Right ventricle myocardium inferior (tissue), 1 donor: ENCODE measurements at regions not wholly inside any gene's neighbourhood (a gene's known extent, or its start where the extent isn't known, plus 50 kb on each side); places are given as distances from the start of the nearest gene placed in this dataset.
"Not testable (repeated sequence)": the region's sequence is repeated elsewhere in the genome, so short reads cannot be mapped to it uniquely, and the experiment has no call there.

Experiments used
- ATAC-seq: fragments of 200-7000 bp; cut with Tn5 transposase; one replicate; pipeline ENCODE4 v1.9.1; 2020; ENCODE audit warnings: mild to moderate bottlenecking, moderate library complexity
- DNase-seq: peaks from one replicate; pipeline ENCODE4 v3.0.0; 2021; ENCODE audit errors: missing footprints
- intact Hi-C: fragments of 100-400 bp; cut with DNase I; formaldehyde crosslinking; loops from one replicate; pipeline ENCODE4 v1.11.0; 2022
- donor health status: DM: no; HTN: yes; CAD: no; lungs with severe emphysema.

GRCh38 chr12:131510431-131510830 is 200.5 kb upstream of the SFSWAP start:
- intact Hi-C loops = no loop called here
- ATAC-seq (no peak), DNase-seq (no peak)

DNA sequence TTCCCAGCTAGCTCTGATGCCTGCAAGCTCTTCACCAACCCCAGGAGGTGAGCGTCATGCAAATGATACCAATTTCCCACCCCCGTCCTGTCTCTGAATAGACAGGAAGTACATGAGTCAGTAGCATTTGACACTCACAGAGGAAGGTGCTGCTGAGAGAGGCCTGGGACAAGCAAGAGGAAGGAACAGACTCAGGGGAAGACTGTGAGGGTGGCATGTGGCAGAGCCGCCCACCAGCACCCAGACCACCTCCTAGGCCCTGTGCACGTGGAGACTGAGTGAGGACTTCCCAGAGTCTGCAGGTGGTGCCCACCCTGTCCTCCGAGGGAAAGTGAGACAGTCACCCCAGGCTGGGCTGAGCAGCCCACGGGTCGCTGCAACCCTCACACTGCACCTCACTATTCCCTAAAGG is 199.5 kb upstream of the SFSWAP start:
- ATAC-seq (no peak), DNase-seq (no peak)
- intact Hi-C loops = no loop called here

GRCh38 chr12:131511803-131512561 is 198.9 kb upstream of the SFSWAP start:
- ATAC-seq (no peak), DNase-seq (no peak)
- intact Hi-C loops = no loop called here

- intact Hi-C loops = no loop called here
- ATAC-seq = no peak
- DNase-seq = no peak
Observed at GRCh38 chr12:131513606-131514005, 197.3 kb upstream of the SFSWAP start.

DNA sequence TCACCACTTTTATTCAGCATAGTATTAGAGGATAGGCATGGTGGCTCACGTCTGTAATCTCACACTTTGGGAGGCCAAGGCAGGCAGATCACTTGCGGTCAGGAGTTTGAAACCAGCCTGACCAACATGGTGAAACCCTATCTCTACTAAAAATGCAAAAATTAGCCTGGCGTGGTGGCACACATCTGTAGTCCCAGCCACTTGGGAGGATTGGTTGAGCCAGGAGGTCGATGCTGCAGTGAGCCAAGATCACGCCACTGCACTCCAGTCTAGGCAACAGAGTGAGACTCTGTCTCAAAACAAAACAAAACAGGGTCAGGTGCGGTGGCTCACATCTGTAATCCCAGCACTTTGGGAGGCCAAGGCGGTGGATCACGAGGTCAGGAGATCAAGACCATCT is 190.3 kb upstream of the SFSWAP start:
- DNase-seq, intact Hi-C loops, ATAC-seq: not testable (repeated sequence)

GRCh38 chr12:131521326-131521725 is 189.6 kb upstream of the SFSWAP start:
- DNase-seq = no peak
- intact Hi-C loops = no loop called here
- ATAC-seq = no peak

- no peak for ATAC-seq
- DNase-seq = no peak
- intact Hi-C loops = no loop called here
Observed at GRCh38 chr12:131525795-131526508, 184.9 kb upstream of the SFSWAP start.

- intact Hi-C loops = no loop called here
- no peak for DNase-seq
- ATAC-seq = no peak
Observed at GRCh38 chr12:131527092-131527491, 183.8 kb upstream of the SFSWAP start.

GRCh38 chr12:131527736-131528135 is 183.2 kb upstream of the SFSWAP start:
- intact Hi-C loops = no loop called here
- DNase-seq (no peak), ATAC-seq (no peak)

GRCh38 chr12:131528144-131528543 is 182.7 kb upstream of the SFSWAP start:
- no peak for ATAC-seq
- intact Hi-C loops = no loop called here
- no peak for DNase-seq

DNA sequence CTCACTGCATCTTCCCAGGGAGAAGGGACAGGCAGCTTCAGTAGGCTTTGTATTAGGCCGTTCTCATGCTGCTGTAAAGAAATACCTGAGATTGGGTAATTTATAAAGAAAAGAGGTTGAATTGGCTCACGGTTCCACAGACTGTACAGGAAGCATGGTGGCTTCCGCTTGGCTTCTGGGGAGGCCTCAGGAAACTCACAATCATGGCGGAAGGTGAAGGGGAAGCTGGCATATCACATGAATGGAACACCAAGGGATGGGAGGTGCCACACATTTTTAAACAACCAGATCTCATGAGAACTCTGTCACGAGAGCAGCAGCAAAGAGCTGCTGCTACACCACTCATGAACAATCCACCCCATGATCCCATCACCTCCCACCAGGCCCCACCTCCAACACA is 182.2 kb upstream of the SFSWAP start:
- ATAC-seq = no peak
- DNase-seq = no peak
- intact Hi-C loops = no loop called here

GRCh38 chr12:131529196-131530040 is 181.5 kb upstream of the SFSWAP start:
- intact Hi-C loops = no loop called here
- no peak for DNase-seq
- ATAC-seq = no peak

- DNase-seq = no peak
- intact Hi-C loops = no loop called here
Observed at GRCh38 chr12:131530041-131530332, 180.9 kb upstream of the SFSWAP start.

DNA sequence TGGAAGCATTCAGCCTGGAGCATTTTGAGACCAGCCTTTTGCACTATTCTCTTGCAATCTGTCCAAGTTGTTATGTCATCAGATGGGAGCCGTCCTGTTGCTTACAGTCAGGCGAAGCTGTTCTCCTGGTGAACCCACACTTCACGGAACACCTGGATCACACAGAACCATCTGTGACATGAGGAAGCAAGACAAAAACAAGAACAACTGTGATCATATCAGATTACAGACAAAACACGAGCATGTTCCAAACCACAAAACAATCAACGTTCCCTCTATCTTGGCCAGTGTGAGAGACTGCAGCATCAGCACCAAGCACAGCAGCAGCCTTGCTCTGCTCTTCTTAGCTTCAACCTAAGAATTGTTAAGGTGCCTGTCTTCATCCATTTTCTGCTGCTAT is 180.5 kb upstream of the SFSWAP start:
- DNase-seq (no peak), ATAC-seq (no peak)
- intact Hi-C loops = no loop called here

More at GRCh38 chr12:131530041-131530332, 180.9 kb upstream of the SFSWAP start:
- ATAC-seq = no peak

- ATAC-seq (no peak), DNase-seq (no peak)
- intact Hi-C loops = no loop called here
Observed at GRCh38 chr12:131533139-131533538, 177.8 kb upstream of the SFSWAP start.

DNA sequence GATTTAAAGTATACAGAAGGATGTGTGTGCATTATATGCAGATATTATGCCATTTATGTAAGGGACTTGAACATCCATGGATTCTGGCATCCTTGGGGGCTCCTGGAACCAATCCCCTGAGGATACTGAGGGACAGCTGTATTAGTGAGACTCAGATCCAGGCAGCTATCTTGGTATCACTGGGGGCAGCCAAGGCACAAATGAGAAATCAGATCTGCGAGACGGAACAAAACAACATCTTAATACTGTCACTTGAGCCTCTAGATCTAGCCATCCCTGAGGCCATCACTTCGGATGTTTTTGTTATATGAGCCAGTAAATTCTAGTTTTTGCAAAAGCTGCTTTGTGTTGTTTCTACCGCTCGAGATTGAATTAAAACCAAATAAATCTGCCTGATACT is 175.1 kb upstream of the SFSWAP start:
- no peak for DNase-seq
- intact Hi-C loops = no loop called here
- ATAC-seq = no peak

- ATAC-seq (no peak), DNase-seq (no peak)
- intact Hi-C loops = no loop called here
Observed at GRCh38 chr12:131536337-131536736, 174.6 kb upstream of the SFSWAP start.

GRCh38 chr12:131536766-131537165 is 174.1 kb upstream of the SFSWAP start:
- ATAC-seq (no peak), DNase-seq (no peak)
- intact Hi-C loops = no loop called here

GRCh38 chr12:131537267-131537958 is 173.5 kb upstream of the SFSWAP start:
- ATAC-seq (no peak), DNase-seq (no peak)
- intact Hi-C loops = no loop called here
